Naive thymus-derived CD4-positive, alpha-beta T cell (primary cell): ENCODE measurements at regions not wholly inside any gene's neighbourhood (a gene's known extent, or its start where the extent isn't known, plus 50 kb on each side); places are given as distances from the start of the nearest gene placed in this dataset.

ENCODE experiments used
- ATAC-seq: fragments of 150-1000 bp; cut with Tn5 transposase; 2 replicates; pipeline ENCODE4 v1.10.0; 2021; ENCODE audit warnings: mild to moderate bottlenecking, moderate library complexity
- CTCF ChIA-PET: fragments of 350-600 bp; sonication (Branson Sonifier 250); formaldehyde crosslinking; loops from one replicate; lab custom pipeline; 2021; ENCODE audit warnings: antibody characterized with exemption; lab: Charles Lee
- POLR2A ChIA-PET: fragments of 350-600 bp; sonication (Branson Sonifier 250); formaldehyde crosslinking; loops from one replicate; lab custom pipeline; 2021; ENCODE audit warnings: antibody characterized with exemption, inconsistent platforms; lab: Charles Lee
- DNase-seq, 9 donors: peaks; one replicate each; pipeline versions ENCODE4 v3.0.0 to v3.0.0-alpha.2; 2020 to 2022; ENCODE audit warnings: mixed read lengths in 1 of 9
- H3K27ac ChIP-seq: one replicate; pipeline ENCODE4 v1.7.0; 2013; ENCODE audit warnings: mild to moderate bottlenecking, low read depth, low read length, moderate library complexity
- H3K27me3 ChIP-seq, 2 donors: one replicate each; pipeline ENCODE4 v1.7.0; 2013; ENCODE audit warnings: low read length in 2 of 2, mild to moderate bottlenecking in 2 of 2, moderate library complexity in 2 of 2; ENCODE audit not compliant: control insufficient read depth in 2 of 2, insufficient read depth in 2 of 2
- H3K36me3 ChIP-seq, 3 experiments: 1 replicate in 2 of 3; 2 replicates in 1 of 3; pipeline ENCODE4 v1.7.0; 2013; ENCODE audit warnings: low read length in 3 of 3, mild to moderate bottlenecking in 3 of 3, moderate library complexity in 1 of 3; ENCODE audit not compliant: insufficient read depth in 3 of 3, control insufficient read depth in 2 of 3
- H3K4me1 ChIP-seq, 2 donors: one replicate each; pipeline ENCODE4 v1.7.0; 2013; ENCODE audit warnings: low read length in 2 of 2, mild to moderate bottlenecking in 2 of 2, moderate library complexity in 1 of 2; ENCODE audit not compliant: control insufficient read depth in 2 of 2, insufficient read depth in 2 of 2
- H3K4me3 ChIP-seq: 2 replicates; pipeline ENCODE4 v1.7.0; 2013; ENCODE audit warnings: mild to moderate bottlenecking, low read length
- H3K9me3 ChIP-seq, 3 experiments: 1 replicate in 2 of 3; 2 replicates in 1 of 3; pipeline ENCODE4 v1.7.0; 2013; ENCODE audit warnings: low read length in 3 of 3; ENCODE audit not compliant: control insufficient read depth in 2 of 3
- H3K27ac Mint-ChIP-seq, 9 donors: one replicate each; pipeline ENCODE4 v1.8.0; 2020 to 2022; ENCODE audit warnings: mixed read lengths in 9 of 9, mild to moderate bottlenecking in 8 of 9, moderate library complexity in 5 of 9, inconsistent platforms in 2 of 9
- H3K27me3 Mint-ChIP-seq, 5 donors: one replicate each; pipeline ENCODE4 v1.8.0; 2021 to 2022; ENCODE audit warnings: mixed read lengths in 5 of 5, mild to moderate bottlenecking in 1 of 5
- H3K36me3 Mint-ChIP-seq, 5 donors: one replicate each; pipeline ENCODE4 v1.8.0; 2020 to 2022; ENCODE audit warnings: mixed read lengths in 5 of 5, mild to moderate bottlenecking in 3 of 5, inconsistent platforms in 1 of 5
- H3K4me1 Mint-ChIP-seq, 7 donors: one replicate each; pipeline ENCODE4 v1.8.0; 2020 to 2022; ENCODE audit warnings: mixed read lengths in 7 of 7, mild to moderate bottlenecking in 3 of 7, inconsistent platforms in 1 of 7
- H3K4me3 Mint-ChIP-seq, 10 donors: one replicate each; pipeline ENCODE4 v1.8.0; 2020 to 2022; ENCODE audit warnings: mild to moderate bottlenecking in 10 of 10, mixed read lengths in 10 of 10, moderate library complexity in 6 of 10, inconsistent platforms in 2 of 10
- H3K9me3 Mint-ChIP-seq, 11 donors: one replicate each; pipeline ENCODE4 v1.8.0; 2020 to 2022; ENCODE audit warnings: mixed read lengths in 11 of 11, mild to moderate bottlenecking in 4 of 11, inconsistent platforms in 1 of 11, moderate library complexity in 1 of 11
- intact Hi-C, 2 donors: fragments of 100-400 bp; cut with micrococcal nuclease; formaldehyde crosslinking; loops; one replicate each; pipeline ENCODE4 v1.15.1; 2023

DNA sequence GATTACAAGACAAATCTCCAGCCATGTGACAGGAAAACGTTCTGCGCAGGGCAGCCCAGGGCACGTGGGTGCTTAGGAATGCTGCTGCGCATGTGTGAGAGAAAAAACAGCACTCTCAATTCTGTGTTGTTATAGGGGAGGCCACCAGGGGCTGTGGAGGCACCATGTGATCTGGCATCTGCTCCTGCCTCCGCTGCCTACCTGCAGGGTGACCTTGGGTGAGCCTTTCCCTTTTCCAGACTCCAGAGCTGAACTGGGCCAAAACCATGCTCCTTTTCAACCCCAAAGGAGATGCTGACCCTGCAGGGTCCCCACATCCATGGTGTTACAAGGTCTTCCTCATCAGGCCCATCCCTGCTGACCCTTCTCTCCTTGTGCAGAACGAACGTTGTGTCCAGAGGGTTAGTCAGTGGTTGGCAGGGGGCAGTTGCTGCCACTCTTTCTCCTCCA lies 81.5 kb upstream of the RASGRF1 start:
- ATAC-seq (no peak), DNase-seq (no peak)
- no peaks in the 10 kb centered on the region for H3K36me3 Mint-ChIP-seq
- H3K9me3 Mint-ChIP-seq = peaks cover 0 to 4% (median 0%) of the 10 kb centered on the region in 11 donors
- Histone ChIP-seq H3K27me3 (no peaks in the 10 kb centered on the region), H3K4me1 (no peaks in the 10 kb centered on the region), H3K4me3 (no peak overlapping the region), H3K36me3 (no peaks in the 10 kb centered on the region), H3K9me3 (no peaks in the 10 kb centered on the region), H3K27ac (no peak overlapping the region)
- H3K27ac Mint-ChIP-seq = no peak overlapping the region
- intact Hi-C loops = no loop called here
- peaks cover 29 to 46% (median 39%) of the 10 kb centered on the region in 5 donors for H3K27me3 Mint-ChIP-seq
- H3K4me1 Mint-ChIP-seq = no peaks in the 10 kb centered on the region
- no peak overlapping the region for H3K4me3 Mint-ChIP-seq
- ChIA-PET POLR2A (no interaction called here), CTCF (no interaction called here)

GRCh38 chr15:79171320-79172031 lies 80.9 kb upstream of the RASGRF1 start:
- intact Hi-C loops = no loop called here
- Histone ChIP-seq H3K9me3 (no peaks in the 10 kb centered on the region), H3K4me3 (no peak overlapping the region), H3K4me1 (no peaks in the 10 kb centered on the region), H3K36me3 (no peaks in the 10 kb centered on the region), H3K27me3 (no peaks in the 10 kb centered on the region), H3K27ac (no peak overlapping the region)
- H3K27ac Mint-ChIP-seq = peak overlapping the region in 1 of 9 donors; percentile 36
- ChIA-PET POLR2A (no interaction called here), CTCF (no interaction called here)
- H3K27me3 Mint-ChIP-seq = peaks cover 29 to 46% (median 34%) of the 10 kb centered on the region in 5 donors
- ATAC-seq (no peak), DNase-seq (no peak)
- peaks cover 0 to 4% (median 0%) of the 10 kb centered on the region in 11 donors for H3K9me3 Mint-ChIP-seq
- H3K36me3 Mint-ChIP-seq = no peaks in the 10 kb centered on the region
- no peak overlapping the region for H3K4me3 Mint-ChIP-seq
- H3K4me1 Mint-ChIP-seq = no peaks in the 10 kb centered on the region

- DNase-seq = no peak
- no peak overlapping the region for H3K27ac Mint-ChIP-seq
- H3K36me3 Mint-ChIP-seq = no peaks in the 10 kb centered on the region
- H3K4me1 ChIP-seq = no peaks in the 10 kb centered on the region
- POLR2A ChIA-PET = no interaction called here
- no peak overlapping the region for H3K4me3 Mint-ChIP-seq
- no peaks in the 10 kb centered on the region for H3K9me3 ChIP-seq
- no peaks in the 10 kb centered on the region for H3K4me1 Mint-ChIP-seq
- H3K9me3 Mint-ChIP-seq = peaks cover 0 to 4% (median 0%) of the 10 kb centered on the region in 11 donors
- no peak for ATAC-seq
- no peak overlapping the region for H3K27ac ChIP-seq
- intact Hi-C loops = no loop called here
- no peaks in the 10 kb centered on the region for H3K36me3 ChIP-seq
- CTCF ChIA-PET = no interaction called here
- peaks cover 24 to 56% (median 36%) of the 10 kb centered on the region in 5 donors for H3K27me3 Mint-ChIP-seq
- no peaks in the 10 kb centered on the region for H3K27me3 ChIP-seq
- H3K4me3 ChIP-seq = no peak overlapping the region
Measured at GRCh38 chr15:79170256-79170664, 79.7 kb upstream of the RASGRF1 start.

DNA sequence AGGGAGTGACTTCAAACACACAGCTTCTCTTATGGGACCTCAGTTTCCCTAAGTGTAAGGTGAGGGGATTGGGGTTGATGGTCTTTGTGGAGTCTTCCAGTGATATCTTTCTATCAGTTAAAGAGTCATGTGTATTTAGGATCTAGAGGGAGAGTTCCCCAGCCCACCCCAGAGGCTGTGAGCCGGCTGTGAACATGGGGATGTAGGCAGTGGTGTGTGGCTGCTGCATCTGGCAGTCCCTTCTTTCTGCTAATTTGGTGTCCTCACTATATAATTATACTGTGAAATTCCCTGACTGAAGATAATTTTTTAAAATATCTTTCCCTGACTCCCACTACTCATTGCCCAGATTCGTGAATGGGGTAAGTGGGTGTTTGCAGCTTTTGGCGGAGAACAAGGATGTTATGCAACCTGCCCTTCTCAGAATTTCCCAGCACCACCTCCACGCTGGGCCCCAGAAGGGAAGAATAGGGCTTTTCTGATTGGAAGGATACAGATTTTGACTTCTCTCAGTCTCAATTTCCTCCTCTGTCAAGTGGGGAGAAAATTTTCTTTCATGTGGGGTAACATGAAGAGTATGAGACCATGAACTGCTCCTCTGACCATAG lies 79.0 kb upstream of the RASGRF1 start:
- Histone ChIP-seq H3K9me3 (no peaks in the 10 kb centered on the region), H3K4me1 (no peaks in the 10 kb centered on the region), H3K27ac (no peak overlapping the region), H3K27me3 (no peaks in the 10 kb centered on the region), H3K36me3 (no peaks in the 10 kb centered on the region), H3K4me3 (no peak overlapping the region)
- POLR2A ChIA-PET = no interaction called here
- CTCF ChIA-PET = interaction anchor here (0.9 kb wide), 1 partner anchor 9 kb away, joined by 4 read pairs; no protein-coding TSS in a partner anchor
- H3K4me1 Mint-ChIP-seq = no peaks in the 10 kb centered on the region
- intact Hi-C loops = no loop called here
- ATAC-seq = no peak
- H3K27ac Mint-ChIP-seq = no peak overlapping the region
- no peak for DNase-seq
- no peaks in the 10 kb centered on the region for H3K36me3 Mint-ChIP-seq
- H3K9me3 Mint-ChIP-seq = peaks cover 0 to 4% (median 0%) of the 10 kb centered on the region in 11 donors
- H3K27me3 Mint-ChIP-seq = peaks cover 20 to 56% (median 39%) of the 10 kb centered on the region in 5 donors
- H3K4me3 Mint-ChIP-seq = no peak overlapping the region

DNA sequence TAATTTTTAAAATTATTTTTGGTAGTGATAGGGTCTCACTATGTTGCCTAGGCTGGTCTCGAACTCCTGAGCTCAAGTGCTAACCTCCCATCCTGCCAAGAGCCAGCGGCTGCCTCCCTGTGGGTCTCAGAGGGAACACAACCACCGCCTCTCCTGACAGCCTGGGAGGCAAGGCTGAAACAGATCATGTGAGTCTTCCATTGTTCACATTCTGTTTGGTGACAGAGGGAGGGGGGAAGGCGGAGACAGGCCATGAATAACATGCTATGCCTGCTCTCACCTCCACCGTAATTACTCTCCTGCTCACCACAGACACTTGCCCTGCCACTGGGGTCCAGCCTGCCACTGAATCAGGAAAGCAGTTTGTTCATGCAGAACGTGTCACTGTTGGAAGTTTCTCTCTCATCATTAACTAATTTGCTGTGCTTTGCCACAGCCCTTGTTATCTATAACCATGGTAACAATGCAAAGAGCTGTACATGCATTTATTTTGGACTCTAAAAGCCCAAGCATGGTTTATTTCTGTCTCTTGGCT lies 78.4 kb upstream of the RASGRF1 start:
- no peak for DNase-seq
- POLR2A ChIA-PET = no interaction called here

GRCh38 chr15:79167776-79168175 lies 77.2 kb upstream of the RASGRF1 start:
- Histone ChIP-seq H3K4me1 (no peaks in the 10 kb centered on the region), H3K4me3 (no peak overlapping the region), H3K27me3 (no peaks in the 10 kb centered on the region), H3K27ac (no peak overlapping the region), H3K36me3 (no peaks in the 10 kb centered on the region), H3K9me3 (no peaks in the 10 kb centered on the region)
- Mint-ChIP-seq H3K4me3 (no peak overlapping the region), H3K27ac (no peak overlapping the region), H3K4me1 (no peaks in the 10 kb centered on the region), H3K9me3 (peaks cover 0 to 4% (median 0%) of the 10 kb centered on the region in 11 donors), H3K27me3 (peaks cover 26 to 52% (median 46%) of the 10 kb centered on the region in 5 donors), H3K36me3 (no peaks in the 10 kb centered on the region)
- no peak for DNase-seq
- ATAC-seq = no peak
- intact Hi-C loops = no loop called here
- CTCF ChIA-PET = no interaction called here
- POLR2A ChIA-PET = no interaction called here

More for the DNA sequence above, 78.4 kb upstream of the RASGRF1 start:
- Mint-ChIP-seq H3K4me3 (no peak overlapping the region), H3K9me3 (peaks cover 0 to 4% (median 0%) of the 10 kb centered on the region in 11 donors), H3K36me3 (no peaks in the 10 kb centered on the region), H3K27me3 (peaks cover 23 to 56% (median 44%) of the 10 kb centered on the region in 5 donors), H3K27ac (peak overlapping the region in 1 of 9 donors; percentile 39), H3K4me1 (no peaks in the 10 kb centered on the region)
- intact Hi-C loops = no loop called here
- no peaks in the 10 kb centered on the region for H3K27me3 ChIP-seq
- no peaks in the 10 kb centered on the region for H3K36me3 ChIP-seq
- no peak for ATAC-seq
- CTCF ChIA-PET = interaction anchor here (0.9 kb wide), 1 partner anchor 8 kb away, joined by 4 read pairs; no protein-coding TSS in a partner anchor
- H3K9me3 ChIP-seq = no peaks in the 10 kb centered on the region
- no peak overlapping the region for H3K27ac ChIP-seq
- no peak overlapping the region for H3K4me3 ChIP-seq
- H3K4me1 ChIP-seq = no peaks in the 10 kb centered on the region
